Left lung (tissue), 4 donors: ENCODE measurements at regions not wholly inside any gene's neighbourhood (a gene's known extent, or its start where the extent isn't known, plus 50 kb on each side); places are given as distances from the start of the nearest gene placed in this dataset.

ENCODE experiments used
- ATAC-seq: fragments of 200-7000 bp; cut with Tn5 transposase; one replicate; pipeline ENCODE4 v1.9.1; 2020; ENCODE audit warnings: moderate library complexity
- DNase-seq, 4 donors: peaks; one replicate each; pipeline ENCODE4 v3.0.0-alpha.2; 2013 to 2020
- H3K27ac ChIP-seq, 2 donors: fragments of 200-600 bp; sonication (generic) in 1 of 2; one replicate each; pipeline versions ENCODE4 v1.5.0 to v1.8.0; 2020 to 2021
- H3K27me3 ChIP-seq, 2 donors: fragments of 200-600 bp; sonication (generic) in 1 of 2; one replicate each; pipeline versions ENCODE4 v1.5.0 to v1.8.0; 2020 to 2021
- H3K36me3 ChIP-seq, 2 donors: fragments of 200-600 bp; sonication (generic) in 1 of 2; one replicate each; pipeline versions ENCODE4 v1.5.0 to v1.8.0; 2020 to 2021
- H3K4me1 ChIP-seq, 2 donors: fragments of 200-600 bp; one replicate each; pipeline ENCODE4 v1.8.0; 2021
- H3K4me3 ChIP-seq, 2 donors: fragments of 200-600 bp; sonication (generic) in 1 of 2; one replicate each; pipeline versions ENCODE4 v1.5.0 to v1.8.0; 2020 to 2021; ENCODE audit warnings: mild to moderate bottlenecking in 1 of 2
- H3K9me3 ChIP-seq, 2 donors: fragments of 200-600 bp; sonication (generic) in 1 of 2; one replicate each; pipeline versions ENCODE4 v1.5.0 to v1.8.0; 2020 to 2021
- CTCF ChIP-seq, 2 donors: fragments of 200-600 bp; sonication (generic) in 1 of 2; IDR thresholded peaks; one replicate each; pipeline versions ENCODE4 v1.5.0 to v1.8.0; 2021; ENCODE audit warnings: antibody characterized with exemption in 2 of 2
- intact Hi-C, 2 donors: fragments of 100-400 bp; cut with DNase I; formaldehyde crosslinking; loops; one replicate each; pipeline versions ENCODE4 v1.11.2 to v1.14.2; 2022
- donor health status: DM: no; HTN: yes; CAD: no.
- donor health status: DM: no; HTN: no; CAD: no.

GRCh38 chr9:130768891-130769403, 66.1 kb upstream of the ABL1 start:
- Histone ChIP-seq H3K36me3 (no peaks in the 10 kb centered on the region), H3K27ac (no peak overlapping the region), H3K27me3 (no peaks in the 10 kb centered on the region), H3K9me3 (no peaks in the 10 kb centered on the region), H3K4me3 (no peak overlapping the region), H3K4me1 (peaks cover 11 to 30% of the 10 kb centered on the region in 2 donors)
- intact Hi-C loops = loop anchor here in 1 of 2 donors (5.0 kb wide), 1 partner anchor 93 kb away; no protein-coding TSS in a partner anchor
- TF ChIP-seq CTCF (IDR thresholded peaks at IDR 0.05) = no peak
- ATAC-seq (no peak), DNase-seq (no peak)

- Histone ChIP-seq H3K27ac (no peak overlapping the region), H3K9me3 (no peaks in the 10 kb centered on the region), H3K27me3 (no peaks in the 10 kb centered on the region), H3K4me1 (peaks cover 15 to 36% of the 10 kb centered on the region in 2 donors), H3K4me3 (no peak overlapping the region), H3K36me3 (no peaks in the 10 kb centered on the region)
- ATAC-seq (no peak), DNase-seq (no peak)
- intact Hi-C loops = no loop called here
- TF ChIP-seq CTCF (IDR thresholded peaks at IDR 0.05) = no peak
These were observed 65.0 kb upstream of the ABL1 start for GRCh38 chr9:130770093-130770492.

GRCh38 chr9:130770679-130771442, 64.2 kb upstream of the ABL1 start:
- Histone ChIP-seq H3K9me3 (no peaks in the 10 kb centered on the region), H3K27ac (no peak overlapping the region), H3K4me3 (no peak overlapping the region), H3K36me3 (no peaks in the 10 kb centered on the region), H3K4me1 (peaks cover 10 to 35% of the 10 kb centered on the region in 2 donors), H3K27me3 (no peaks in the 10 kb centered on the region)
- DNase-seq = peak in 2 of 4 donors; percentile 54 to 76
- peak; percentile 82 for ATAC-seq
- intact Hi-C loops = no loop called here
- TF ChIP-seq CTCF (IDR thresholded peaks at IDR 0.05) = peak; percentile 33 to 46

GRCh38 chr9:130772185-130772584, 62.9 kb upstream of the ABL1 start:
- H3K9me3 ChIP-seq = no peaks in the 10 kb centered on the region
- no peak overlapping the region for H3K4me3 ChIP-seq
- H3K27ac ChIP-seq = no peak overlapping the region
- DNase-seq (no peak), ATAC-seq (no peak)
- TF ChIP-seq CTCF (IDR thresholded peaks at IDR 0.05) = no peak
- no peaks in the 10 kb centered on the region for H3K27me3 ChIP-seq
- H3K4me1 ChIP-seq = peaks cover 4 to 22% of the 10 kb centered on the region in 2 donors
- no peaks in the 10 kb centered on the region for H3K36me3 ChIP-seq
- intact Hi-C loops = no loop called here

- no peak for DNase-seq
- no peaks in the 10 kb centered on the region for H3K27me3 ChIP-seq
- no peaks in the 10 kb centered on the region for H3K36me3 ChIP-seq
- no peaks in the 10 kb centered on the region for H3K9me3 ChIP-seq
- peak; percentile 85 for ATAC-seq
- TF ChIP-seq CTCF (IDR thresholded peaks at IDR 0.05) = no peak
- intact Hi-C loops = no loop called here
- peaks cover 4 to 7% of the 10 kb centered on the region in 2 donors for H3K4me1 ChIP-seq
- H3K4me3 ChIP-seq = no peak overlapping the region
- no peak overlapping the region for H3K27ac ChIP-seq
These were observed 60.9 kb upstream of the ABL1 start for GRCh38 chr9:130774183-130774582.
